WTC11 (cell line): ENCODE measurements at regions not wholly inside any gene's neighbourhood (a gene's known extent, or its start where the extent isn't known, plus 50 kb on each side); places are given as distances from the start of the nearest gene placed in this dataset.

Experiments
- ATAC-seq: fragments of 200-7000 bp; cut with Tn5 transposase; 2 replicates; pipeline ENCODE4 v1.10.0; 2021; ENCODE audit warnings: mild to moderate bottlenecking, moderate library complexity
- CTCF ChIA-PET: fragments of 300-600 bp; sonication (Branson Sonifier 250); formaldehyde crosslinking; loops from one replicate; lab custom pipeline; 2021; ENCODE audit warnings: antibody characterized with exemption; lab: Charles Lee
- POLR2A ChIA-PET: fragments of 350-600 bp; sonication (Branson Sonifier 250); formaldehyde crosslinking; loops from one replicate; lab custom pipeline; 2021; ENCODE audit warnings: antibody characterized with exemption; lab: Charles Lee
- DNase-seq: peaks from one replicate; pipeline ENCODE4 v3.0.0; 2021; ENCODE audit warnings: low spot score
- H3K27ac Mint-ChIP-seq: 2 replicates; pipeline ENCODE4 v1.8.0; 2021; ENCODE audit warnings: mixed read lengths
- H3K27me3 Mint-ChIP-seq: 2 replicates; pipeline ENCODE4 v1.8.0; 2021; ENCODE audit warnings: low read depth, mild to moderate bottlenecking, moderate library complexity, mixed read lengths
- H3K36me3 Mint-ChIP-seq: 2 replicates; pipeline ENCODE4 v1.8.0; 2021; ENCODE audit warnings: mixed read lengths
- H3K4me1 Mint-ChIP-seq: 2 replicates; pipeline ENCODE4 v1.8.0; 2022; ENCODE audit warnings: mixed read lengths
- H3K4me3 Mint-ChIP-seq: 2 replicates; pipeline ENCODE4 v1.8.0; 2021; ENCODE audit warnings: mild to moderate bottlenecking, moderate library complexity, mixed read lengths
- H3K9me3 Mint-ChIP-seq: 2 replicates; pipeline ENCODE4 v1.8.0; 2021; ENCODE audit warnings: mixed read lengths
- AR ChIP-seq: fragments of 250-450 bp; sonication (Bioruptor Pico); IDR thresholded peaks from 2 replicates; pipeline ENCODE4 v1.9.0; 2021; ENCODE audit warnings: mild to moderate bottlenecking
- ATF1 ChIP-seq: sonication (generic); formaldehyde crosslinking; IDR thresholded peaks from 2 replicates; pipeline ENCODE4 v1.8.1; 2023; ENCODE audit warnings: mild to moderate bottlenecking, moderate library complexity, missing genetic modification reagents
- ATF2 ChIP-seq: sonication (generic); formaldehyde crosslinking; IDR thresholded peaks from 2 replicates; pipeline ENCODE4 v1.8.1; 2022; ENCODE audit warnings: low read depth, missing genetic modification reagents, borderline replicate concordance
- ATF3 ChIP-seq: sonication (generic); formaldehyde crosslinking; conservative IDR thresholded peaks from 2 replicates; pipeline ENCODE4 v1.8.1; 2022; ENCODE audit warnings: mild to moderate bottlenecking, missing genetic modification reagents
- CTCF ChIP-seq: fragments of 200-600 bp; IDR thresholded peaks from 2 replicates; pipeline ENCODE4 v1.8.0; 2022; ENCODE audit warnings: antibody characterized with exemption
- E2F4 ChIP-seq: sonication (generic); formaldehyde crosslinking; IDR thresholded peaks from 2 replicates; pipeline ENCODE4 v1.8.1; 2022; ENCODE audit warnings: low read depth, mild to moderate bottlenecking, moderate library complexity, missing genetic modification reagents, borderline replicate concordance
- EMX1 ChIP-seq: fragments of 250-450 bp; sonication (Bioruptor Pico); IDR thresholded peaks from 2 replicates; pipeline ENCODE4 v1.8.0; 2021; ENCODE audit warnings: mild to moderate bottlenecking
- FOXK1 ChIP-seq: sonication (generic); formaldehyde crosslinking; IDR thresholded peaks from 2 replicates; pipeline ENCODE4 v1.8.0; 2022; ENCODE audit warnings: mild to moderate bottlenecking, moderate library complexity, missing genetic modification reagents
- MAX ChIP-seq: sonication (generic); formaldehyde crosslinking; IDR thresholded peaks from 2 replicates; pipeline ENCODE4 v1.8.0; 2022; ENCODE audit warnings: mild to moderate bottlenecking, missing genetic modification reagents
- MYBL2 ChIP-seq: sonication (generic); formaldehyde crosslinking; IDR thresholded peaks from 2 replicates; pipeline ENCODE4 v1.8.1; 2023; ENCODE audit warnings: mild to moderate bottlenecking, moderate library complexity, missing genetic modification reagents
- NFE2L1 ChIP-seq: sonication (generic); formaldehyde crosslinking; IDR thresholded peaks from 2 replicates; pipeline ENCODE4 v1.8.1; 2023; ENCODE audit warnings: missing genetic modification reagents
- NR1H2 ChIP-seq: sonication (generic); formaldehyde crosslinking; IDR thresholded peaks from 2 replicates; pipeline ENCODE4 v1.9.0; 2021; ENCODE audit warnings: mild to moderate bottlenecking, moderate library complexity, missing genetic modification reagents
- NR3C1 ChIP-seq: sonication (generic); formaldehyde crosslinking; conservative IDR thresholded peaks from 2 replicates; pipeline ENCODE4 v1.8.1; 2023; ENCODE audit warnings: low read depth, mild to moderate bottlenecking, missing genetic modification reagents
- PRRX2 ChIP-seq: fragments of 250-450 bp; sonication (Bioruptor Pico); IDR thresholded peaks from 2 replicates; pipeline ENCODE4 v1.8.0; 2021; ENCODE audit warnings: mild to moderate bottlenecking
- USF2 ChIP-seq: sonication (generic); formaldehyde crosslinking; IDR thresholded peaks from 2 replicates; pipeline ENCODE4 v1.8.1; 2023; ENCODE audit warnings: mild to moderate bottlenecking, missing genetic modification reagents, moderate library complexity
- ZNF138 ChIP-seq: sonication (generic); formaldehyde crosslinking; conservative IDR thresholded peaks from 2 replicates; pipeline ENCODE4 v1.8.1; 2022; ENCODE audit warnings: mild to moderate bottlenecking, moderate library complexity, missing genetic modification reagents
- ZNF219 ChIP-seq: sonication (generic); formaldehyde crosslinking; IDR thresholded peaks from 2 replicates; pipeline ENCODE4 v1.8.0; 2023; ENCODE audit warnings: missing genetic modification reagents, mild to moderate bottlenecking, borderline replicate concordance
- ZNF532 ChIP-seq: fragments of 250-450 bp; sonication (Bioruptor Pico); IDR thresholded peaks from 2 replicates; pipeline ENCODE4 v1.9.0; 2021; ENCODE audit warnings: mild to moderate bottlenecking, borderline replicate concordance
- ZSCAN18 ChIP-seq: fragments of 250-450 bp; sonication (Bioruptor Pico); IDR thresholded peaks from 2 replicates; pipeline ENCODE4 v2.1.2; 2022; ENCODE audit warnings: mild to moderate bottlenecking, moderate library complexity

- DNase-seq (no peak), ATAC-seq (no peak)
- H3K36me3 Mint-ChIP-seq, result peaks cover 8% of the 10 kb centered on the region
- ChIA-PET CTCF (interaction anchor here (0.6 to 5.0 kb wide), 8 partner anchors 12 to 262 kb away, joined by 3 to 45 read pairs (median 4); no protein-coding TSS in a partner anchor), POLR2A (interaction anchor here (0.8 kb wide), 1 partner anchor 19 kb away, joined by 4 read pairs; no protein-coding TSS in a partner anchor)
- peak overlapping the region; percentile 90; the same call in 1 of the 2 replicates for H3K27ac Mint-ChIP-seq
- H3K4me1 Mint-ChIP-seq, result peaks cover 39% of the 10 kb centered on the region
- no peaks in the 10 kb centered on the region for H3K9me3 Mint-ChIP-seq
- H3K4me3 Mint-ChIP-seq, result no peak overlapping the region
- TF ChIP-seq NFE2L1 (CRISPR knock-in tag), result no peak
- TF ChIP-seq MAX (CRISPR knock-in tag), result no peak
- TF ChIP-seq EMX1 (CRISPR knock-in tag), result no peak
- no peak for TF ChIP-seq PRRX2 (CRISPR knock-in tag)
- no peak for TF ChIP-seq CTCF
- TF ChIP-seq AR (CRISPR knock-in tag), result no peak
- no peak for TF ChIP-seq ZNF219
- TF ChIP-seq MYBL2 (CRISPR knock-in tag), result no peak
- no peak for TF ChIP-seq NR1H2 (CRISPR knock-in tag)
- no peak for TF ChIP-seq E2F4 (CRISPR knock-in tag)
- no peaks in the 10 kb centered on the region for H3K27me3 Mint-ChIP-seq
Measured at GRCh38 chr1:201720522-201720844, 108.5 kb upstream of the IPO9 start.

GRCh38 chr1:201721082-201722049 is 107.6 kb upstream of the IPO9 start:
- H3K27ac Mint-ChIP-seq, result no peak overlapping the region
- no peak overlapping the region for H3K4me3 Mint-ChIP-seq
- no peaks in the 10 kb centered on the region for H3K27me3 Mint-ChIP-seq
- ATAC-seq, result no peak
- CTCF ChIA-PET, result interaction anchor here (0.5 to 5.0 kb wide), 7 partner anchors 12 to 878 kb away, joined by 3 to 45 read pairs (median 4); no protein-coding TSS in a partner anchor
- POLR2A ChIA-PET, result no interaction called here
- peaks cover 39% of the 10 kb centered on the region for H3K4me1 Mint-ChIP-seq
- peaks cover 8% of the 10 kb centered on the region for H3K36me3 Mint-ChIP-seq
- H3K9me3 Mint-ChIP-seq, result no peaks in the 10 kb centered on the region
- DNase-seq, result no peak
- TF ChIP-seq ZNF138 (no peak), ZSCAN18 (CRISPR knock-in tag) (no peak), ATF1 (CRISPR knock-in tag) (no peak), USF2 (no peak), ZNF532 (CRISPR knock-in tag) (no peak), ATF3 (no peak), ATF2 (CRISPR knock-in tag) (no peak), FOXK1 (CRISPR knock-in tag) (no peak), NR3C1 (CRISPR knock-in tag) (no peak)
